HG03175 (cell line): ENCODE measurements at regions not wholly inside any gene's neighbourhood (a gene's known extent, or its start where the extent isn't known, plus 50 kb on each side); places are given as distances from the start of the nearest gene placed in this dataset.

Experiments
- ATAC-seq: cut with Tn5 transposase; IDR thresholded peaks from one replicate; pipeline ENCODE4 v1.9.1; 2021; ENCODE audit warnings: mild to moderate bottlenecking, moderate library complexity; ENCODE audit not compliant: unreplicated experiment

GRCh38 chr2:223222397-223222796, 170.4 kb downstream of the KCNE4 start:
- ATAC-seq: no peak

GRCh38 chr2:223223156-223223555, 171.2 kb downstream of the KCNE4 start:
- ATAC-seq: no peak

GRCh38 chr2:223225266-223225665, 173.3 kb downstream of the KCNE4 start:
- no peak for ATAC-seq

- no peak for ATAC-seq
These were observed 174.3 kb downstream of the KCNE4 start for GRCh38 chr2:223226264-223226663.

- ATAC-seq: no peak
These were observed 175.3 kb downstream of the KCNE4 start for GRCh38 chr2:223227338-223227737.

- ATAC-seq: no peak
These were observed 176.9 kb downstream of the KCNE4 start for GRCh38 chr2:223228871-223229270.

GRCh38 chr2:223230352-223230751, 178.4 kb downstream of the KCNE4 start:
- ATAC-seq: no peak

GRCh38 chr2:223232285-223232684, 180.3 kb downstream of the KCNE4 start:
- no peak for ATAC-seq

- ATAC-seq: no peak
These were observed 180.9 kb downstream of the KCNE4 start for GRCh38 chr2:223232896-223233295.

- ATAC-seq: no peak
These were observed 184.0 kb downstream of the KCNE4 start for GRCh38 chr2:223235986-223236385.

- no peak for ATAC-seq
These were observed 186.3 kb downstream of the KCNE4 start for GRCh38 chr2:223238301-223238700.

- no peak for ATAC-seq
These were observed 191.2 kb downstream of the KCNE4 start for GRCh38 chr2:223243233-223243632.

GRCh38 chr2:223247136-223247535, 195.1 kb downstream of the KCNE4 start:
- no peak for ATAC-seq

GRCh38 chr2:223251656-223252229, 199.8 kb downstream of the KCNE4 start:
- no peak for ATAC-seq

- no peak for ATAC-seq
These were observed 208.7 kb downstream of the KCNE4 start for GRCh38 chr2:223260681-223261080.

GRCh38 chr2:223262946-223263345, 211.0 kb downstream of the KCNE4 start:
- ATAC-seq: no peak

- ATAC-seq: no peak
These were observed 212.7 kb downstream of the KCNE4 start for GRCh38 chr2:223264541-223265193.

GRCh38 chr2:223267160-223267951, 215.4 kb downstream of the KCNE4 start:
- ATAC-seq: no peak

- no peak for ATAC-seq
These were observed 217.4 kb downstream of the KCNE4 start for GRCh38 chr2:223269386-223269785.

- no peak for ATAC-seq
These were observed 218.6 kb downstream of the KCNE4 start for GRCh38 chr2:223270548-223270947.

- no peak for ATAC-seq
These were observed 222.0 kb downstream of the KCNE4 start for GRCh38 chr2:223273995-223274394.

GRCh38 chr2:223282221-223282620, 230.2 kb downstream of the KCNE4 start:
- ATAC-seq: no peak
